H9 (cell line): ENCODE measurements at regions not wholly inside any gene's neighbourhood (a gene's known extent, or its start where the extent isn't known, plus 50 kb on each side); places are given as distances from the start of the nearest gene placed in this dataset.

Experiments used
- DNase-seq: peaks from one replicate; pipeline ENCODE4 v3.0.0-alpha.2; 2017
- H2AFZ ChIP-seq: one replicate; pipeline ENCODE4 v1.6.1; 2013; ENCODE audit warnings: mild to moderate bottlenecking, low read length, control low read depth, moderate library complexity
- H2AK5ac ChIP-seq: 2 replicates; pipeline ENCODE4 v1.6.1; 2013; ENCODE audit warnings: low read length, control low read depth, mixed read lengths; ENCODE audit not compliant: insufficient read length
- H2BK120ac ChIP-seq: one replicate; pipeline ENCODE4 v1.6.1; 2013; ENCODE audit warnings: low read depth, mild to moderate bottlenecking, low read length, control low read depth, inconsistent platforms; ENCODE audit not compliant: poor library complexity, severe bottlenecking
- H2BK12ac ChIP-seq: 2 replicates; pipeline ENCODE4 v1.6.1; 2013; ENCODE audit warnings: low read length, control low read depth, mixed read lengths, low read depth; ENCODE audit not compliant: insufficient read length
- H2BK15ac ChIP-seq: 2 replicates; pipeline ENCODE4 v1.6.1; 2013; ENCODE audit warnings: low read depth, low read length, control low read depth
- H2BK20ac ChIP-seq: one replicate; pipeline ENCODE4 v1.6.1; 2013; ENCODE audit warnings: low read depth, mild to moderate bottlenecking, low read length, control low read depth, inconsistent platforms; ENCODE audit not compliant: poor library complexity, severe bottlenecking
- H2BK5ac ChIP-seq: 2 replicates; pipeline ENCODE4 v1.6.1; 2013; ENCODE audit warnings: low read length, control low read depth, mixed read lengths; ENCODE audit not compliant: insufficient read length
- H3K14ac ChIP-seq: 2 replicates; pipeline ENCODE4 v1.6.1; 2013; ENCODE audit warnings: low read length, control low read depth; ENCODE audit not compliant: insufficient read depth
- H3K18ac ChIP-seq: 2 replicates; pipeline ENCODE4 v1.6.1; 2013; ENCODE audit warnings: low read depth, mild to moderate bottlenecking, mixed read lengths, low read length, control low read depth; ENCODE audit not compliant: insufficient read length
- H3K23ac ChIP-seq: 2 replicates; pipeline ENCODE4 v1.6.1; 2013; ENCODE audit warnings: low read length, control low read depth, mixed read lengths, low read depth; ENCODE audit not compliant: insufficient read length
- H3K23me2 ChIP-seq: 2 replicates; pipeline ENCODE4 v1.6.1; 2013; ENCODE audit warnings: low read depth, mild to moderate bottlenecking, mixed read lengths, low read length, control low read depth; ENCODE audit not compliant: insufficient read length, poor library complexity, severe bottlenecking
- H3K27ac ChIP-seq: 2 replicates; pipeline ENCODE4 v1.5.1; 2013; ENCODE audit warnings: low read length, control low read depth, mixed read lengths, low read depth; ENCODE audit not compliant: insufficient read length
- H3K27me3 ChIP-seq: 2 replicates; pipeline ENCODE4 v1.6.1; 2013; ENCODE audit warnings: low read length, control low read depth, inconsistent platforms; ENCODE audit not compliant: insufficient read depth
- H3K4ac ChIP-seq: 2 replicates; pipeline ENCODE4 v1.6.1; 2013; ENCODE audit warnings: low read depth, mild to moderate bottlenecking, control low read depth, inconsistent platforms, low read length, moderate library complexity
- H3K4me1 ChIP-seq: 2 replicates; pipeline ENCODE4 v1.6.1; 2013; ENCODE audit warnings: low read length, control low read depth, inconsistent platforms; ENCODE audit not compliant: insufficient read depth
- H3K4me2 ChIP-seq: 2 replicates; pipeline ENCODE4 v1.6.1; 2013; ENCODE audit warnings: low read length, control low read depth, mixed read lengths; ENCODE audit not compliant: insufficient read length, insufficient read depth
- H3K56ac ChIP-seq: 2 replicates; pipeline ENCODE4 v1.6.1; 2013; ENCODE audit warnings: low read depth, mild to moderate bottlenecking, mixed read lengths, low read length, control low read depth; ENCODE audit not compliant: insufficient read length
- H3K79me1 ChIP-seq: 2 replicates; pipeline ENCODE4 v1.6.1; 2013; ENCODE audit warnings: low read depth, mild to moderate bottlenecking, moderate library complexity, low read length, control low read depth, inconsistent platforms; ENCODE audit not compliant: insufficient read depth, poor library complexity, severe bottlenecking
- H3K79me2 ChIP-seq: 2 replicates; pipeline ENCODE4 v1.6.1; 2013; ENCODE audit warnings: low read length, control low read depth, inconsistent platforms; ENCODE audit not compliant: insufficient read depth
- H3K9ac ChIP-seq: 2 replicates; pipeline ENCODE4 v1.6.1; 2013; ENCODE audit warnings: low read length, control low read depth, mixed read lengths; ENCODE audit not compliant: insufficient read length; ENCODE audit errors: extremely low read depth
- H3K9me3 ChIP-seq: one replicate; pipeline ENCODE4 v1.6.1; 2013; ENCODE audit warnings: low read depth, low read length, inconsistent platforms; ENCODE audit not compliant: control insufficient read depth
- H3T11ph ChIP-seq: one replicate; pipeline ENCODE4 v1.6.1; 2013; ENCODE audit warnings: mild to moderate bottlenecking, low read length, control low read depth, inconsistent platforms
- H4K20me1 ChIP-seq: one replicate; pipeline ENCODE4 v1.6.1; 2013; ENCODE audit not compliant: control insufficient read depth, insufficient read length, insufficient read depth
- H4K5ac ChIP-seq: 2 replicates; pipeline ENCODE4 v1.6.1; 2013; ENCODE audit warnings: low read depth, mild to moderate bottlenecking, mixed read lengths, low read length, control low read depth; ENCODE audit not compliant: insufficient read length
- H4K8ac ChIP-seq: replicated peaks from 2 replicates; pipeline ENCODE4 v1.6.1; 2013; ENCODE audit warnings: low read length, control low read depth, mixed read lengths, low read depth; ENCODE audit not compliant: insufficient read length
- H4K91ac ChIP-seq: 2 replicates; pipeline ENCODE4 v1.6.1; 2013; ENCODE audit warnings: low read depth, mild to moderate bottlenecking, moderate library complexity, mixed read lengths, low read length, control low read depth; ENCODE audit not compliant: insufficient read length
- H3K27ac Mint-ChIP-seq, 3 experiments: 2 replicates in 2 of 3; 3 replicates in 1 of 3; pipeline ENCODE4 v1.8.0; 2020 to 2021; ENCODE audit warnings: mixed read lengths in 3 of 3, mild to moderate bottlenecking in 1 of 3, moderate library complexity in 1 of 3
- H3K27me3 Mint-ChIP-seq: 2 replicates; pipeline ENCODE4 v1.8.0; 2021; ENCODE audit warnings: low read depth, mild to moderate bottlenecking, moderate library complexity, mixed read lengths
- H3K36me3 Mint-ChIP-seq, 3 experiments: 2 replicates in 2 of 3; 3 replicates in 1 of 3; pipeline ENCODE4 v1.8.0; 2020 to 2021; ENCODE audit warnings: low read depth in 3 of 3, mixed read lengths in 3 of 3; ENCODE audit not compliant: insufficient read depth in 1 of 3
- H3K4me1 Mint-ChIP-seq, 2 experiments: 2 replicates each; pipeline ENCODE4 v1.8.0; 2020; ENCODE audit warnings: mixed read lengths in 2 of 2
- H3K4me3 Mint-ChIP-seq, 2 experiments: 2 replicates in 1 of 2; 3 replicates in 1 of 2; pipeline ENCODE4 v1.8.0; 2020 to 2021; ENCODE audit warnings: mild to moderate bottlenecking in 2 of 2, mixed read lengths in 2 of 2, moderate library complexity in 1 of 2
- H3K9me3 Mint-ChIP-seq, 2 experiments: 2 replicates in 1 of 2; 3 replicates in 1 of 2; pipeline ENCODE4 v1.8.0; 2020; ENCODE audit warnings: mild to moderate bottlenecking in 2 of 2, mixed read lengths in 2 of 2, moderate library complexity in 1 of 2
- WGBS: extraction: QIAGEN DNeasy Blood & Tissue Kit; methylation state at CpG from one replicate; pipeline ENCODE4 v1.1.7; 2013; ENCODE audit warnings: missing lambda C conversion rate, low lambda C conversion rate, mixed read lengths; ENCODE audit not compliant: insufficient read length; ENCODE audit errors: extremely low coverage; 5-methylcytosine and 5-hydroxymethylcytosine counted together
- TF ChIP-seq, protein P1 (sequence below): fragments of 200-600 bp; sonication (generic); conservative IDR thresholded peaks from 3 replicates; pipeline ENCODE4 v1.8.0; 2021; ENCODE audit warnings: antibody characterized with exemption, mild to moderate bottlenecking

DNA sequence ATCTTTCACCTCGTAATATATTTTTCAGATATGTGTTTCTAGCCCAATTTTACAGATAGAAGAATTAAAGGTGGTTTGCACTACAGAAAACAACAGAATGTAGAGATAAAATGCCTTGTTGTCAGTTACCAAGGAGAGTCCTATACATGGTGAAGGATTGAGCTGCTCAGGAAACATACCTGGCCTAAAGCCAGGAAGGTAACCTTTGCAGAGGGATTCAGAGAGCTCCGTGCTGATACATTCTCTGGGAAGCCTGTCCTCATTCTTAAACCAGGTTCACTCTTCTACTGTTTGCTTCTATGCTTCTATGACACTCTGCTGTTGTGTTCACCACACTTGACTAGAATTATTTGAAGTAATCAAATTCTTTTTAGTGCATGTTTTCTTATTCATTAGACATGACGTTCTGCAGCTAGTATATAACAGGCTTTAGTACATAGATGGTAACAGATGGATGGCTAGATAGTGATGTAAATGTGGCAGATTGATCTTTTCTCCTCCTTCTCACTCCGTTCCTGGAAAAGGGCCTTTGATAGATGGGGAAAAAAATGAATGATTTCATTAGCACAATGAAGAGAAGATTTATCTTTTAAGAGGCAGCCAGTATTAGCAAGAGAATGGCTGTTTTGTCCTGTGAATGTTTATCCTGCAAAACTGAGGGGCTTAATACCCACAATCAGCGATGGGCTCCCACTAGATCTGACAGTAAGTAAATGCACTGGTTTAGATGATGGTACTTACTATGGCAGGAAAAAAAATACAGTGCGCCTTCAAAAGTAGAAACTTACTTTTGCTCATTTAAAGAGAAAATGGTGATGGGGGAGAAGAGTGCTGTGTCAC lies 589.6 kb upstream of the FAM98A start:
- no peaks in the 10 kb centered on the region for H3K23me2 ChIP-seq
- no peak for DNase-seq

More for the DNA sequence above, 589.6 kb upstream of the FAM98A start:
- Histone ChIP-seq H3K23ac (no peak overlapping the region), H3K14ac (no peak overlapping the region), H3K4ac (no peak overlapping the region), H4K8ac (no peak overlapping the region), H3K27ac (no peak overlapping the region), H3K4me1 (no peaks in the 10 kb centered on the region), H3K18ac (no peak overlapping the region), H3K56ac (no peak overlapping the region), H3K79me1 (no peaks in the 10 kb centered on the region), H2AFZ (no peak overlapping the region), H2BK5ac (no peak overlapping the region), H2BK120ac (no peak overlapping the region), H4K20me1 (no peaks in the 10 kb centered on the region), H3K79me2 (no peaks in the 10 kb centered on the region), H4K5ac (no peak overlapping the region), H2AK5ac (no peak overlapping the region), H3K9me3 (no peaks in the 10 kb centered on the region), H2BK15ac (no peak overlapping the region), H3K9ac (no peak overlapping the region), H2BK12ac (no peak overlapping the region), H3T11ph (no peak overlapping the region), H4K91ac (no peak overlapping the region), H3K27me3 (no peaks in the 10 kb centered on the region), H3K4me2 (no peak overlapping the region), H2BK20ac (no peak overlapping the region)
- Mint-ChIP-seq H3K27me3 (no peaks in the 10 kb centered on the region; the same call in 1 of the 2 replicates), H3K9me3 (peaks cover 13 to 15% of the 10 kb centered on the region in 2 experiments; a peak in 4 of 5 replicates), H3K4me3 (no peak overlapping the region), H3K27ac (peak overlapping the region in 2 of 3 experiments; percentile 39 to 56; a peak in 3 of 7 replicates), H3K36me3 (peaks cover 0 to 20% (median 3%) of the 10 kb centered on the region in 3 experiments; a peak in 3 of 7 replicates), H3K4me1 (peaks cover 10 to 14% of the 10 kb centered on the region in 2 experiments)
- no CpG with 5 or more reads among the region's 6 CpGs for WGBS
- TF ChIP-seq, protein P1, sequence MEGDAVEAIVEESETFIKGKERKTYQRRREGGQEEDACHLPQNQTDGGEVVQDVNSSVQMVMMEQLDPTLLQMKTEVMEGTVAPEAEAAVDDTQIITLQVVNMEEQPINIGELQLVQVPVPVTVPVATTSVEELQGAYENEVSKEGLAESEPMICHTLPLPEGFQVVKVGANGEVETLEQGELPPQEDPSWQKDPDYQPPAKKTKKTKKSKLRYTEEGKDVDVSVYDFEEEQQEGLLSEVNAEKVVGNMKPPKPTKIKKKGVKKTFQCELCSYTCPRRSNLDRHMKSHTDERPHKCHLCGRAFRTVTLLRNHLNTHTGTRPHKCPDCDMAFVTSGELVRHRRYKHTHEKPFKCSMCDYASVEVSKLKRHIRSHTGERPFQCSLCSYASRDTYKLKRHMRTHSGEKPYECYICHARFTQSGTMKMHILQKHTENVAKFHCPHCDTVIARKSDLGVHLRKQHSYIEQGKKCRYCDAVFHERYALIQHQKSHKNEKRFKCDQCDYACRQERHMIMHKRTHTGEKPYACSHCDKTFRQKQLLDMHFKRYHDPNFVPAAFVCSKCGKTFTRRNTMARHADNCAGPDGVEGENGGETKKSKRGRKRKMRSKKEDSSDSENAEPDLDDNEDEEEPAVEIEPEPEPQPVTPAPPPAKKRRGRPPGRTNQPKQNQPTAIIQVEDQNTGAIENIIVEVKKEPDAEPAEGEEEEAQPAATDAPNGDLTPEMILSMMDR: no peak
